MM.1S (cell line): ENCODE measurements at regions not wholly inside any gene's neighbourhood (a gene's known extent, or its start where the extent isn't known, plus 50 kb on each side); places are given as distances from the start of the nearest gene placed in this dataset.

Experiments
- EZH2 ChIP-seq: fragments of 300-600 bp; sonication (generic); optimal IDR thresholded peaks from 2 replicates; pipeline ENCODE3; 2017; ENCODE audit warnings: low read depth, mild to moderate bottlenecking, antibody characterized with exemption, low read length, mixed read lengths
- TF ChIP-seq, protein P1 (sequence below): fragments of 300-600 bp; sonication (generic); IDR thresholded peaks from 2 replicates; pipeline ENCODE4 v1.5.1; 2016; ENCODE audit warnings: antibody characterized with exemption, low read length, mixed read lengths

DNA sequence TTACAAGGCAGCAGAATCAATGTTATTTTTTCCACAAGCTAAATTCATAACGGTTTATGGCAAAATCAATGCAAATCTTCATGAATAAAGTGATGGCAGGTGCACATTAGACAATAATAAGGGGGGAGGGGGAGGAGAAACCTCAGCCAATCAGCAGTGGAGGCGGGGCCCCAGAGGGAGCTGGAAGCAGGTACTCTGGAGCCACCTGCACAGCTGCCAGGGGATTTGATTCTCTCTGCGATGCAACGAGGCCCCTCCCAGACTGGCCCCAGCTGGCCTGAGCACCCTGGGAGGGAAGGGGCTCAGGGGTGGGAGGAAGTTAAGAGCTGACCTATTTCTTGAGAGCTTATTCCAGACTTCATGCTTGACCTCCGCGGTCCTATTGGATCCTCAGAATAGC lies 127.8 kb upstream of the IGSF21 start:
- TF ChIP-seq, protein P1, sequence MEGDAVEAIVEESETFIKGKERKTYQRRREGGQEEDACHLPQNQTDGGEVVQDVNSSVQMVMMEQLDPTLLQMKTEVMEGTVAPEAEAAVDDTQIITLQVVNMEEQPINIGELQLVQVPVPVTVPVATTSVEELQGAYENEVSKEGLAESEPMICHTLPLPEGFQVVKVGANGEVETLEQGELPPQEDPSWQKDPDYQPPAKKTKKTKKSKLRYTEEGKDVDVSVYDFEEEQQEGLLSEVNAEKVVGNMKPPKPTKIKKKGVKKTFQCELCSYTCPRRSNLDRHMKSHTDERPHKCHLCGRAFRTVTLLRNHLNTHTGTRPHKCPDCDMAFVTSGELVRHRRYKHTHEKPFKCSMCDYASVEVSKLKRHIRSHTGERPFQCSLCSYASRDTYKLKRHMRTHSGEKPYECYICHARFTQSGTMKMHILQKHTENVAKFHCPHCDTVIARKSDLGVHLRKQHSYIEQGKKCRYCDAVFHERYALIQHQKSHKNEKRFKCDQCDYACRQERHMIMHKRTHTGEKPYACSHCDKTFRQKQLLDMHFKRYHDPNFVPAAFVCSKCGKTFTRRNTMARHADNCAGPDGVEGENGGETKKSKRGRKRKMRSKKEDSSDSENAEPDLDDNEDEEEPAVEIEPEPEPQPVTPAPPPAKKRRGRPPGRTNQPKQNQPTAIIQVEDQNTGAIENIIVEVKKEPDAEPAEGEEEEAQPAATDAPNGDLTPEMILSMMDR: no peak
- no peak for TF ChIP-seq EZH2
